ENCODE measurements at regions not wholly inside any gene's neighbourhood (a gene's known extent, or its start where the extent isn't known, plus 50 kb on each side); places are given as distances from the start of the nearest gene placed in this dataset.

DNA sequence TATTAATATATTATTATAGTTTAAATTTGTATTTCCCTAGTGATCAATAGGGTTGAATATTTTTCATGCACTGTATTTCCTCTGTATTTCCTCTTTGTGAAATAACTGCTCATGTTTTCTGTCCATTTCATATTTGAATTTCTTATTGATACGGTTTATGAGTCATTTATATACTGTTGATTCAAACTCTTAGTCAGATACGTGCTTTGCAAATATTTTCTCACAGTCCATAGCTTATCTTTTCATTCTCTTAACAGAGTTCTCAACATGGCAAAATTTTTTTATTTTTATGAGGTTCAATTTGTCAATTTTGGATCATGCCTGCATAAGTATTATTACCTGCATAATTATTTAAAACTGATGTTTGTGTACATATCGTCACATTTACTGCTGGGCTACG is 329.6 kb downstream of the HAO1 start:
- H3K27me3 ChIP-seq (ENCODE audit: insufficient read depth) = no peaks in the 10 kb centered on the region
- no peak overlapping the region for H3K9ac ChIP-seq
- TF ChIP-seq RXRA (IDR thresholded peaks at IDR 0.05; ENCODE audit: borderline replicate concordance, low read depth) (no peak), MEF2A (IDR thresholded peaks at IDR 0.05; ENCODE audit: borderline replicate concordance, low read depth) (no peak), FOXM1 (IDR thresholded peaks at IDR 0.05; ENCODE audit: low read depth) (no peak), TCF12 (IDR thresholded peaks at IDR 0.05) (no peak), SMC3 (IDR thresholded peaks at IDR 0.05; ENCODE audit: low read depth, low read length) (no peak), JUND (IDR thresholded peaks at IDR 0.05) (no peak), POLR2AphosphoS5 (IDR thresholded peaks at IDR 0.05; ENCODE audit: low read depth, low read length) (no peak), EZH2phosphoT487 (IDR thresholded peaks at IDR 0.05; ENCODE audit: borderline replicate concordance, low read depth) (no peak), MXI1 (IDR thresholded peaks at IDR 0.05; ENCODE audit: low read depth, low read length) (no peak)
- TF ChIP-seq, protein P1, sequence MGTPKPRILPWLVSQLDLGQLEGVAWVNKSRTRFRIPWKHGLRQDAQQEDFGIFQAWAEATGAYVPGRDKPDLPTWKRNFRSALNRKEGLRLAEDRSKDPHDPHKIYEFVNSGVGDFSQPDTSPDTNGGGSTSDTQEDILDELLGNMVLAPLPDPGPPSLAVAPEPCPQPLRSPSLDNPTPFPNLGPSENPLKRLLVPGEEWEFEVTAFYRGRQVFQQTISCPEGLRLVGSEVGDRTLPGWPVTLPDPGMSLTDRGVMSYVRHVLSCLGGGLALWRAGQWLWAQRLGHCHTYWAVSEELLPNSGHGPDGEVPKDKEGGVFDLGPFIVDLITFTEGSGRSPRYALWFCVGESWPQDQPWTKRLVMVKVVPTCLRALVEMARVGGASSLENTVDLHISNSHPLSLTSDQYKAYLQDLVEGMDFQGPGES (IDR thresholded peaks at IDR 0.05; ENCODE audit: low read depth, low read length) = no peak
- TF ChIP-seq, protein P2, sequence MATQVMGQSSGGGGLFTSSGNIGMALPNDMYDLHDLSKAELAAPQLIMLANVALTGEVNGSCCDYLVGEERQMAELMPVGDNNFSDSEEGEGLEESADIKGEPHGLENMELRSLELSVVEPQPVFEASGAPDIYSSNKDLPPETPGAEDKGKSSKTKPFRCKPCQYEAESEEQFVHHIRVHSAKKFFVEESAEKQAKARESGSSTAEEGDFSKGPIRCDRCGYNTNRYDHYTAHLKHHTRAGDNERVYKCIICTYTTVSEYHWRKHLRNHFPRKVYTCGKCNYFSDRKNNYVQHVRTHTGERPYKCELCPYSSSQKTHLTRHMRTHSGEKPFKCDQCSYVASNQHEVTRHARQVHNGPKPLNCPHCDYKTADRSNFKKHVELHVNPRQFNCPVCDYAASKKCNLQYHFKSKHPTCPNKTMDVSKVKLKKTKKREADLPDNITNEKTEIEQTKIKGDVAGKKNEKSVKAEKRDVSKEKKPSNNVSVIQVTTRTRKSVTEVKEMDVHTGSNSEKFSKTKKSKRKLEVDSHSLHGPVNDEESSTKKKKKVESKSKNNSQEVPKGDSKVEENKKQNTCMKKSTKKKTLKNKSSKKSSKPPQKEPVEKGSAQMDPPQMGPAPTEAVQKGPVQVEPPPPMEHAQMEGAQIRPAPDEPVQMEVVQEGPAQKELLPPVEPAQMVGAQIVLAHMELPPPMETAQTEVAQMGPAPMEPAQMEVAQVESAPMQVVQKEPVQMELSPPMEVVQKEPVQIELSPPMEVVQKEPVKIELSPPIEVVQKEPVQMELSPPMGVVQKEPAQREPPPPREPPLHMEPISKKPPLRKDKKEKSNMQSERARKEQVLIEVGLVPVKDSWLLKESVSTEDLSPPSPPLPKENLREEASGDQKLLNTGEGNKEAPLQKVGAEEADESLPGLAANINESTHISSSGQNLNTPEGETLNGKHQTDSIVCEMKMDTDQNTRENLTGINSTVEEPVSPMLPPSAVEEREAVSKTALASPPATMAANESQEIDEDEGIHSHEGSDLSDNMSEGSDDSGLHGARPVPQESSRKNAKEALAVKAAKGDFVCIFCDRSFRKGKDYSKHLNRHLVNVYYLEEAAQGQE (IDR thresholded peaks at IDR 0.05; ENCODE audit: low read depth, low read length) = no peak
- TF ChIP-seq, protein P3, sequence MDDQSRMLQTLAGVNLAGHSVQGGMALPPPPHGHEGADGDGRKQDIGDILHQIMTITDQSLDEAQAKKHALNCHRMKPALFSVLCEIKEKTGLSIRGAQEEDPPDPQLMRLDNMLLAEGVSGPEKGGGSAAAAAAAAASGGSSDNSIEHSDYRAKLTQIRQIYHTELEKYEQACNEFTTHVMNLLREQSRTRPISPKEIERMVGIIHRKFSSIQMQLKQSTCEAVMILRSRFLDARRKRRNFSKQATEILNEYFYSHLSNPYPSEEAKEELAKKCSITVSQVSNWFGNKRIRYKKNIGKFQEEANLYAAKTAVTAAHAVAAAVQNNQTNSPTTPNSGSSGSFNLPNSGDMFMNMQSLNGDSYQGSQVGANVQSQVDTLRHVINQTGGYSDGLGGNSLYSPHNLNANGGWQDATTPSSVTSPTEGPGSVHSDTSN (IDR thresholded peaks at IDR 0.05) = no peak
- TF ChIP-seq, protein P4, sequence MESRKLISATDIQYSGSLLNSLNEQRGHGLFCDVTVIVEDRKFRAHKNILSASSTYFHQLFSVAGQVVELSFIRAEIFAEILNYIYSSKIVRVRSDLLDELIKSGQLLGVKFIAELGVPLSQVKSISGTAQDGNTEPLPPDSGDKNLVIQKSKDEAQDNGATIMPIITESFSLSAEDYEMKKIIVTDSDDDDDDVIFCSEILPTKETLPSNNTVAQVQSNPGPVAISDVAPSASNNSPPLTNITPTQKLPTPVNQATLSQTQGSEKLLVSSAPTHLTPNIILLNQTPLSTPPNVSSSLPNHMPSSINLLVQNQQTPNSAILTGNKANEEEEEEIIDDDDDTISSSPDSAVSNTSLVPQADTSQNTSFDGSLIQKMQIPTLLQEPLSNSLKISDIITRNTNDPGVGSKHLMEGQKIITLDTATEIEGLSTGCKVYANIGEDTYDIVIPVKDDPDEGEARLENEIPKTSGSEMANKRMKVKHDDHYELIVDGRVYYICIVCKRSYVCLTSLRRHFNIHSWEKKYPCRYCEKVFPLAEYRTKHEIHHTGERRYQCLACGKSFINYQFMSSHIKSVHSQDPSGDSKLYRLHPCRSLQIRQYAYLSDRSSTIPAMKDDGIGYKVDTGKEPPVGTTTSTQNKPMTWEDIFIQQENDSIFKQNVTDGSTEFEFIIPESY (IDR thresholded peaks at IDR 0.05; ENCODE audit: borderline replicate concordance, low read depth) = no peak
- TF ChIP-seq, protein P5, sequence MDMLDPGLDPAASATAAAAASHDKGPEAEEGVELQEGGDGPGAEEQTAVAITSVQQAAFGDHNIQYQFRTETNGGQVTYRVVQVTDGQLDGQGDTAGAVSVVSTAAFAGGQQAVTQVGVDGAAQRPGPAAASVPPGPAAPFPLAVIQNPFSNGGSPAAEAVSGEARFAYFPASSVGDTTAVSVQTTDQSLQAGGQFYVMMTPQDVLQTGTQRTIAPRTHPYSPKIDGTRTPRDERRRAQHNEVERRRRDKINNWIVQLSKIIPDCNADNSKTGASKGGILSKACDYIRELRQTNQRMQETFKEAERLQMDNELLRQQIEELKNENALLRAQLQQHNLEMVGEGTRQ (IDR thresholded peaks at IDR 0.05; ENCODE audit: borderline replicate concordance, low read depth, low read length) = no peak
- TF ChIP-seq, protein P6, sequence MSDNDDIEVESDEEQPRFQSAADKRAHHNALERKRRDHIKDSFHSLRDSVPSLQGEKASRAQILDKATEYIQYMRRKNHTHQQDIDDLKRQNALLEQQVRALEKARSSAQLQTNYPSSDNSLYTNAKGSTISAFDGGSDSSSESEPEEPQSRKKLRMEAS (IDR thresholded peaks at IDR 0.05; ENCODE audit: low read depth) = no peak
- CTCF ChIA-PET = no interaction called here
- H3K4me1 ChIP-seq (ENCODE audit: control insufficient read depth in 1 of 2, insufficient read depth in 2 of 2, low read depth in 1 of 2, low read length in 1 of 2) = no peaks in the 10 kb centered on the region
- no peaks in the 10 kb centered on the region for H3F3A ChIP-seq (replicated peaks; ENCODE audit: insufficient read depth)
- DNase-seq = no peak
- H3K4me3 ChIP-seq (ENCODE audit: low read depth in 2 of 2, low read length in 1 of 2) = no peak overlapping the region
- no peaks in the 10 kb centered on the region for H3K9me3 ChIP-seq
- no peak overlapping the region for H2AFZ ChIP-seq (ENCODE audit: low read depth)
- POLR2A ChIA-PET = no interaction called here
- H3K4me2 ChIP-seq = no peak overlapping the region
- H3K79me2 ChIP-seq (ENCODE audit: insufficient read depth) = no peaks in the 10 kb centered on the region
- 19% methylated on average over 4 of the region's 4 CpGs for whole genome bisulfite sequencing (ENCODE audit: low lambda C conversion rate)
- no peaks in the 10 kb centered on the region for H3K9me2 ChIP-seq
- no peak overlapping the region for H3K27ac ChIP-seq (ENCODE audit: low read depth in 2 of 2, low read length in 1 of 2)
- no peaks in the 10 kb centered on the region for H3K36me3 ChIP-seq (replicated peaks in 1 of 2; ENCODE audit: control insufficient read depth in 1 of 2, insufficient read depth in 2 of 2, low read length in 1 of 2)
- no peaks in the 10 kb centered on the region for H4K20me1 ChIP-seq (ENCODE audit: insufficient read depth)
